HepG2 (cell line): ENCODE measurements at regions not wholly inside any gene's neighbourhood (a gene's known extent, or its start where the extent isn't known, plus 50 kb on each side); places are given as distances from the start of the nearest gene placed in this dataset.

Source experiments
- HOXA3 ChIP-seq: sonication (generic); formaldehyde crosslinking; IDR thresholded peaks from 2 replicates; pipeline ENCODE4 v1.5.0; 2020; ENCODE audit warnings: missing genetic modification reagents
- TF ChIP-seq, protein P1 (sequence below), 2 experiments: sonication (generic) in 1 of 2; formaldehyde crosslinking in 1 of 2; IDR thresholded peaks; 2 replicates each; pipeline versions ENCODE4 v1.4.0 to v1.6.1; 2016 to 2020; ENCODE audit warnings: borderline replicate concordance in 1 of 2, low read depth in 1 of 2, mild to moderate bottlenecking in 1 of 2, missing genetic modification reagents in 1 of 2
- TF ChIP-seq, protein P2 (sequence below), 2 experiments: sonication (generic) in 1 of 2; formaldehyde crosslinking in 1 of 2; IDR thresholded peaks; 2 replicates each; pipeline versions ENCODE4 v1.6.1 to v1.9.0; 2014 to 2022; ENCODE audit warnings: antibody characterized with exemption in 1 of 2, borderline replicate concordance in 1 of 2, inconsistent platforms in 1 of 2, low read depth in 1 of 2, missing genetic modification reagents in 1 of 2

DNA sequence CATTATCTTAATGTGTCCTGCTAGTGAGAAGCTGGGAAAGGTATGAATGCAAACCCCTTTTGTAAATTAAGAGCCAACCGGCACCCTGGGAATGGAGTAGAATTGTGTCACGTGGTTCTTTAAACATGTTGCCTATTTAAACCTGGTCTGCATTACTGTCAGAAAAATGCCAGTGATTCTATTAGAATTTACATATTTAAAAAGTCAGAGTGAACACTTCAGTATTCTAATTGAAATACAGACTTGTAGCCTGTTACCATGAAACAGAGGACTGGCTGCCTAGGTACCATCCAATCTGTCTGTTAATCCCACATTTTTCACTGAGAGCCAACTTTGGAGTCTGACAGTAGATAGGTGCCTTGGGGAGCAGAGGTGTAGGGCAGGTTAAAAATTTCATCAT lies 652.3 kb upstream of the ARGLU1 start (continued):
- TF ChIP-seq, protein P1, sequence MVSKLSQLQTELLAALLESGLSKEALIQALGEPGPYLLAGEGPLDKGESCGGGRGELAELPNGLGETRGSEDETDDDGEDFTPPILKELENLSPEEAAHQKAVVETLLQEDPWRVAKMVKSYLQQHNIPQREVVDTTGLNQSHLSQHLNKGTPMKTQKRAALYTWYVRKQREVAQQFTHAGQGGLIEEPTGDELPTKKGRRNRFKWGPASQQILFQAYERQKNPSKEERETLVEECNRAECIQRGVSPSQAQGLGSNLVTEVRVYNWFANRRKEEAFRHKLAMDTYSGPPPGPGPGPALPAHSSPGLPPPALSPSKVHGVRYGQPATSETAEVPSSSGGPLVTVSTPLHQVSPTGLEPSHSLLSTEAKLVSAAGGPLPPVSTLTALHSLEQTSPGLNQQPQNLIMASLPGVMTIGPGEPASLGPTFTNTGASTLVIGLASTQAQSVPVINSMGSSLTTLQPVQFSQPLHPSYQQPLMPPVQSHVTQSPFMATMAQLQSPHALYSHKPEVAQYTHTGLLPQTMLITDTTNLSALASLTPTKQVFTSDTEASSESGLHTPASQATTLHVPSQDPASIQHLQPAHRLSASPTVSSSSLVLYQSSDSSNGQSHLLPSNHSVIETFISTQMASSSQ (IDR thresholded peaks at IDR 0.05; ENCODE audit: low read depth) = no peak
- TF ChIP-seq, protein P1 (CRISPR knock-in tag; IDR thresholded peaks at IDR 0.05; ENCODE audit: borderline replicate concordance) = no peak
- no peak for TF ChIP-seq HOXA3 (CRISPR knock-in tag)
- TF ChIP-seq, protein P2, sequence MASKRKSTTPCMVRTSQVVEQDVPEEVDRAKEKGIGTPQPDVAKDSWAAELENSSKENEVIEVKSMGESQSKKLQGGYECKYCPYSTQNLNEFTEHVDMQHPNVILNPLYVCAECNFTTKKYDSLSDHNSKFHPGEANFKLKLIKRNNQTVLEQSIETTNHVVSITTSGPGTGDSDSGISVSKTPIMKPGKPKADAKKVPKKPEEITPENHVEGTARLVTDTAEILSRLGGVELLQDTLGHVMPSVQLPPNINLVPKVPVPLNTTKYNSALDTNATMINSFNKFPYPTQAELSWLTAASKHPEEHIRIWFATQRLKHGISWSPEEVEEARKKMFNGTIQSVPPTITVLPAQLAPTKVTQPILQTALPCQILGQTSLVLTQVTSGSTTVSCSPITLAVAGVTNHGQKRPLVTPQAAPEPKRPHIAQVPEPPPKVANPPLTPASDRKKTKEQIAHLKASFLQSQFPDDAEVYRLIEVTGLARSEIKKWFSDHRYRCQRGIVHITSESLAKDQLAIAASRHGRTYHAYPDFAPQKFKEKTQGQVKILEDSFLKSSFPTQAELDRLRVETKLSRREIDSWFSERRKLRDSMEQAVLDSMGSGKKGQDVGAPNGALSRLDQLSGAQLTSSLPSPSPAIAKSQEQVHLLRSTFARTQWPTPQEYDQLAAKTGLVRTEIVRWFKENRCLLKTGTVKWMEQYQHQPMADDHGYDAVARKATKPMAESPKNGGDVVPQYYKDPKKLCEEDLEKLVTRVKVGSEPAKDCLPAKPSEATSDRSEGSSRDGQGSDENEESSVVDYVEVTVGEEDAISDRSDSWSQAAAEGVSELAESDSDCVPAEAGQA (IDR thresholded peaks at IDR 0.05; ENCODE audit: low read depth) = no peak
- TF ChIP-seq, protein P2 (CRISPR knock-in tag; IDR thresholded peaks at IDR 0.05; ENCODE audit: borderline replicate concordance) = no peak
